T-helper 2 cell (primary cell): ENCODE measurements at regions not wholly inside any gene's neighbourhood (a gene's known extent, or its start where the extent isn't known, plus 50 kb on each side); places are given as distances from the start of the nearest gene placed in this dataset.
"Not testable (repeated sequence)": the region's sequence is repeated elsewhere in the genome, so short reads cannot be mapped to it uniquely, and the experiment has no call there.

Source experiments
- DNase-seq, 5 experiments: peaks; one replicate each; pipeline versions ENCODE4 v3.0.0 to v3.0.0-alpha.2; 2012 to 2022

DNA sequence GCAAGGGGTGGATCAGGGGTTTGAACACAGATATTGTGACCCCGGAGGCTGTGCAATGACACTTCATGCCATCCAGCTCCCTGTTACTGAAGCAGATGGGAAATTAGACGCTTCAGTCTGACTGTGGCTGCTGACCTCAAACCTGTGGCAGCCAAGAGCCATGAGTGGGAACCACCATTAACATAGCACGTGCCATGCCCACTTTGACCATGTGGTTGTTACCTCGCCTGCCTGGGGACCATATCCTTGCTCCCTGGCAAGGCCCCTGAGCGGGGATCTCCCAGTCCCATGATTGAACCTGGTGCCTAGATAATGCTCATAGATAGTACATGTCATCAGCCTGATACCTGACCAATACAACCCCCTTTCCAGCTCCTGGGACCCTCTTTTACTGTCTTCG is 68.9 kb downstream of the CYP26B1 start:
- no peak for DNase-seq

DNA sequence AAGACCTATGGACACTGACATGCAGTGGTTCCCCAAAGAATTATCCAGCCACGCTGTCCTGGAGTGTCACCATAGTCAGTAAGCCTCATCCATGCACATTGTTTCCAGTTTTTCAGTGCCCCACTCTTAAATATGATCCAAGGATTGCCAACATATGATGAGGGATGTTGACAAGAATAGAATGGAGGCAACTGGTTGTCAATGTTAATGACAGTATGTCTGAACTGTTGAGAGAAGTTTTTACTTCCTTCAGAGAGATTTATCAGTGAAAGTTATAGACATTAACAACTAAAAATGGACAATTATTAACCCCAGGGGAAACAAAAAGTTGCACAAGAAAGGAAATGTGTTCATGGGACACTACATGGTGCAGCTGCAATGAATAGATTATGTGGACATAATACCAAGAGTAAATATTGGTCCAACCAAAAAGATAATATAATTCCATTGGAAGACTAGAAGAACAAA is 69.9 kb downstream of the CYP26B1 start:
- DNase-seq = no peak

DNA sequence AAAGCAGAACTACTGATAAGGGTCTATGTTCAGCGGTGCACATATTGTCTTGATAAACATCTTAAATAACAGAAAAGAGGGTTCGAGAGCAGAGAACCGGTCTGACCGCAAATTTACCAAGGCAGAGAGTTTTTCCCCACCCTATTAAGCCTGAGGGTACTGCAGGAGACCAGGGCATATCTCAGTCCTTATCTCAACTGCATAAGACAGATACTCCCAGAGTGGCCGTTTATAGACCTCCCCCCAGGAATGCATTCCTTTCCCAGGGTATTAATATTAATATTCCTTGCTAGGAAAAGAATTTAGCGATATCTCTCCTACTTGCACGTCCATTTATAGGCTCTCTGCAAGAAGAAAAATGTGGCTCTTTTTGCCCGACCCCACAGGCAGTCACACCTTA is 74.3 kb downstream of the CYP26B1 start:
- not testable (repeated sequence) for DNase-seq

DNA sequence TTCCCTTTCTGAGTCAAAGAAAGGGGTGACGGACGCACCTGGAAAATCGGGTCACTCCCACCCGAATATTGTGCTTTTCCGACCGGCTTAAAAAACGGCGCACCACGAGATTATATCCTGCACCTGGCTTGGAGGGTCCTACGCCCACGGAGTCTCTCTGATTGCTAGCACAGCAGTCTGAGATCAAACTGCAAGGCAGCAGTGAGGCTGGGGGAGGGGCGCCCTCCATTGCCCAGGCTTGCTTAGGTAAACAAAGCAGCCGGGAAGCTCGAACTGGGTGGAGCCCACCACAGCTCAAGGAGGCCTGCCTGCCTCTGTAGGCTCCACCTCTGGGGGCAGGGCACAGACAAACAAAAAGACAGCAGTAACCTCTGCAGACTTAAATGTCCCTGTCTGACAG is 83.5 kb downstream of the CYP26B1 start:
- DNase-seq = not testable (repeated sequence)

DNA sequence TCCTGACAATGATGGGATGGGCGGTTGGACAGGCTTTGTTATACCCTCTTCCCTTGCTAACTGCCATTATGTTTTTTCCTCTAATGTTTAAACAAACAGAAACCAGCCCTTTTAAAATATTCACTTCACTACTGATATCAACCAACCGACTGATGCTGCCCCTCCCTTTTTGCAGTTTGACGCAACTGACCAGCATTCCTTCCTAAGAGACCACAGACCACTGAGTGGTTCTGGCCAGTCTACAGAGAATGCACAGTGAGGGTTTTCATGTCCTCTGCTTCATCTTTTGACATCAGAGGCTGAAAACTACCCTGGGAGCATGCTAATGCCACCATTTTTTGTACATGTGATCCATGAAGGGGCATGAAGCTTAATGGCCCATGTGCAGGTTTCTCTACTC is 85.3 kb downstream of the CYP26B1 start:
- no peak for DNase-seq

DNA sequence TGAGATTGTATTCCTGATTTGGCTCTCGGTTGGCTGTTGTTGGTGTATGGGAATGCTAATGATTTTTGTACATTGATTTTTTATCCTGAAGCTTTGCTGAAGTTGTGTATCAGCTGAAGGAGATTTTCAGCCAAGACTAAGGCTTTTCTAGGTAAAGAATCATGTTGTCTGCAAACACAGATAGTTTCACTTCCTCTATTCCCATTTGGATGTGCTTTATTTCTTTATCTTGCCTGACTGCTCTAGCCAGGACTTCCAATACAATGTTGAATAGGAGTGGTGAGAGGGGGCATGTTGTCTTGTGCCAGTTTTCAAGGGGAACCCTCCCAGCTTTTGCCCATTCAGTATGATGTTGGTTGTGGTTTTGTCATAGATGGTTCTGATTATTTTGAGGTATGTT is 90.4 kb downstream of the CYP26B1 start:
- DNase-seq = no peak

DNA sequence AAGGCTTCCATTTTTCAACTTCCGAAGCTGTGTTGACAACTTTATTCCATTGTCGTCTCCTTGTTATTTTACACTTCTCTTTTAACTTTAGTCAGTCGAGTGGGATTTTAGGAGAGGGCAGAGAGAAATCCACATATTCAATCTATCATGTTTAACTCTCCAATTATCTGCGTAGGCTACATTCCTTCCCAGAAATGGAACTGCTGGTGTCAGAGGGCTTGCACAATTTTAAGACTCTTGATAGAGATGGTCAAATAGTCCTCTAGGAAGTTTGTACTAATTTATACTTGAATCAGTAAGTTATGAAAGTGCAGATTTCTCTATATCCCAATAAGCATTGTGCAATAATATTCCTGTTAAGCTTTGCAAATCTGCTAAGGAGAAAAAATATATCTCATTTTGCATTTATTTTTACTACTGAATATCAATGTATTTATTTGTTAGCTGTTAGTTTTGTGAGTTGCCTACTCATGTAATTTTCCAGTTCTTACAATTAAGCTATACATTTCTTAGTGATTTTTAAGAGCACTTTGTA is 95.6 kb downstream of the CYP26B1 start:
- DNase-seq = no peak

DNA sequence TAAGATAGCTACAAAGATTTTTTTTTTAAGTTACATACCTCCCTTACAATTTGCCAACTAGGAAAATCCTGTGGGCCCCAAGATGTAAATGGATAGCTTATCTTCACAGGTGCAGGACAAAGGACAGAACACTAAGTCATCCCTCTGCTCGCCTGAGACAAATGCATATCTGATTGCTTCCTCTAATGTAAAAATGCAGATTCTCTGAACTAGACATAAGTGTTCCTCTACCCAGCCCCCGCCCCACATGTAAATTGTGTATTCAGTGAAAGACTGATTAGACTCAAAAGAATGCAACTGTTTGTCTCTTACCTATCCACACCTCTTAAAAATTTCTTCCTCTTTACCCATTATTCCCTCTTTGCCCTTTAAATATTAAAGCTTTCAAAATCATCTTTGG is 96.5 kb downstream of the CYP26B1 start:
- no peak for DNase-seq

DNA sequence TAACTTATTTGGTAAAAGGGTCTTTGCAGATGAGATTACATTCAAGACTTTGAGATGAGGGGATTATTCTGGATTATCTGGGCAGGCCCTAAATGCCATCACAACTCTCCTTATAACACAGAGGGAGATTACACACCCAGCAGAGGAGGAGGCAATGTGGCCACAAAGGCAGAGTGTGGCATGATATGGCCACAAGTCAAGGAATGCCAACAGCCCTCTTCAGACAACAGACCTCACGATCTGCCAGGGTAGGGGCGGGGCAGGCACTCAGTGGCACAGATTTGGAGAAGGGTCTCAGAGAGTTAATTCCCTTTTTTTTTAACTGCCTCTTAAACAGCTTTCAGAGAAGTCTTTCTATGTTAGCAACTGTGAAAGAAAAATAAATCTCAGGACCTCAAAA is 96.9 kb downstream of the CYP26B1 start:
- DNase-seq = no peak

DNA sequence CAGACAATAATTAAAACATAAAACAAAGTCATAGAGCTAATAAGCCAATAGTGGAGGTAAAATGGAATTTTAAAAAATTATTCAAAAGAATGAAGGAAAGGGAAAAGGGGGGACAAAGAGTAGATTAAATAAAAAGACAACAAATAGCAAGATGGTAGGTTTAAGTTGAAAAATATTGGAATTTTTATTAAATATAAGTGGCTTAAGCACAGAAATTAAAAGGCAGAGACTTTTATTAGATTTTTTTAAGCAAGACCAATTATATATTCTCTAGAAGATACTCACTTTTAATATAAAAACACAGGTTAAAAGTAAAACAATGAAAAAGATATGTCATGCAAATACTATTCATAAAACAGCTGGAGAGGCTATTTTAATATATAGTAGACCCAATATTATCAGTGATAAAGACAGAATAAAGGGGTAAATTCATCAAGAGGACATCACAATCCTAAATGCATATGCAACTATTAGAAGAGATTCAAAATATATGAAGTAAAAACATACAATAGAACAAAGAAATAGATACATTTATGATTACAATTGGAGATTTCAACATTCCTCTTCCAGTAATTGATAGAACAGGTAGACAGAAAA is 98.7 kb downstream of the CYP26B1 start:
- DNase-seq = no peak

DNA sequence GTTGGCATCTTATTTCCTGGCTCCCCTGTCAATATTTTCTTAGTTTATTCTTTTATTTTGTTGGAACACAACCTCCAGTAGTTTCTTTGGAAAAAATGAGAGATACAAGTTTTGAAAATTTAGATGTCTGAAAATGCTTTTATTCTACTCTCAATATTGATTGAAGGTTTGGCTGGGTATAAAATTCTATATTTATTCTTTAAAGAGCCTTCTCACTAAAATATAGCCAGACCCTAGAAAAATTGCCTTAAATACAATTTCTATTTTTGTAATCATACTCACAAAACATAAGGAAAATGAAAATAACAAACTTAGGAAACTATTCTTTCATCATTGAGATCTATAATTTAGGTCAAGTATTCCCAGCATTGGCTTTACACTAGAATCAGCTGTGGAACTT is 103.7 kb downstream of the CYP26B1 start:
- no peak for DNase-seq

DNA sequence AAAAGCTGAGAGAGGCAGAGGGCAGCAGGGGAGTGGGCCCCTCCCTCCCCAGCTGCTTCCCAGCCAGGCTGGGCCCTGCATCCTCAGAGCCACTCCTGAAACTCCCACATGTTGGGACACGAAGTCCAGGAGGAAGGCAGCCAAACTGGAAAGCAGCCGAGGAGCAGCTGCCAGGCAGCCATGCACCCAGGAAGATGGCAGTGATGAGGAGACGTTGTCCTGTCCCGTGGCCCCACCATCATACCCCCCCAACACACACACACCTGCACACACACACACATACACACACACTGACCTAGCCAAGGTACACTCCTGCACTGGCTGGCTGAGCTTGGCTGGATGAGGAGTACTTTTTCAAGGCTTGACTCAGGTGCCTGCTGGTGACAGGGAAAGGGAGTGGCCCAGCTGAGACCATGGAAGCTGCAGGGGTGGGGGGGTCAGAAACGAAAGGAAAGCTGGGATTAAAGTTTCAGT is 106.0 kb downstream of the CYP26B1 start:
- no peak for DNase-seq

DNA sequence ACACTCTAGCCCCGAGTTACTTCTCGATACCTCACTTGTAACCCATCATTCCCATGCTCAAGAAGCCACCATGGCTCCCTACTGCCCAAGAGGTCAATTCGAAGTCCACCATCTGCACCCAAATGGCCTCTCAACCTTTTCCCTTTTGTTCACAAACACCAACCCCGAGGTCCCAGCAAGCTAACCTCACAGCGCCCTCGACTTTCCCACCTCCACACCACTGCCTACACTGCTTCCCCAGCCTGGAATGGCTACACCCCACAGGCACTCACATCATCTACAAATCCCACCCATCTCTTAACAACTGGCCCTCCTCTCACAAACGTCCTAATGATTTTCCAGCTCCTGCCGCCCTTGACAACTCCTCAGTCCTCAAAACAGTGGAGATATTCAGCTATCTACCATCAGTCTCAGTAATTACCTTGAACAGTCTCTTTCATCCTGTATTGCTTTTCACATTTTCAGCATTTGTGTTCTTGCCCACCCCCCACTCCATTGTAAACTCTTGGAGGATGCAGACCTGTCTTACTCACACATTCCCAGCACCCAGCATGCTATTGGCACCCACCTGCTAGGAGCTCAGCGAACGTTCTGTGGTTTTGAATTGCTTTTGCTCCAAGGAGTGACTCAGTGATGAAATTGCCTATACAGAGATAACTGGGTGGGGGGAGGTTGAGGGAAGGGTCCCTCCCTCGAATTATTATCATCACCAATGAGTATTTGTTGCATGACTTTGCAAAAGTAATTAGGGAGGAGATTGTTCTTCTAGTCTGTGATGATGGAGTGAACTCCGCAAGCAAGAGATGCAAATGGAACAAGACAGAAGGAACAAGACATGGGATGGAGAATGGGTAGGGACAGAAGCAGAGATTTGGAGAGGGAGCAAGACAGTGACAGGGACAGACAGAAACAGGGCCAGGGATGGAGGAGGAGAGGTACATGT is 106.8 kb downstream of the CYP26B1 start:
- no peak for DNase-seq

DNA sequence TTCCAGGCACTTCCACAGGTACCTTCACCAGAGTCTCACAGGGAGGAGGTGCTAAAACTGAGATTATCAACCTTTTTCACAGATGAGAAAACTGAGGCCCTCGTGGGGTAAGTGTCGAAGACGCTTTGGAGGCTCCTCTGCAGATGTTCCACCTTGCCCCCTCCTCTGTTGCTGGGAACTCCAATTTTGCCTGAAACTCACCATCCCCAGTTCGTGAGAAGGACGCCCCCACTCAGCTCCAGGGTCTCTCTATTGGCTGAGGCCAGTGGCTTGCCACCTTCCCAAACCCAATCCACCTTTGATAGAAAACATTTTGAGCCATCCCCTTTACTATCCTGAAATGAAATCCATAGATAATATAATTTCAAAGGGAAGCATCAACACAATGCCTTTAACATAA is 109.1 kb downstream of the CYP26B1 start:
- DNase-seq = no peak

DNA sequence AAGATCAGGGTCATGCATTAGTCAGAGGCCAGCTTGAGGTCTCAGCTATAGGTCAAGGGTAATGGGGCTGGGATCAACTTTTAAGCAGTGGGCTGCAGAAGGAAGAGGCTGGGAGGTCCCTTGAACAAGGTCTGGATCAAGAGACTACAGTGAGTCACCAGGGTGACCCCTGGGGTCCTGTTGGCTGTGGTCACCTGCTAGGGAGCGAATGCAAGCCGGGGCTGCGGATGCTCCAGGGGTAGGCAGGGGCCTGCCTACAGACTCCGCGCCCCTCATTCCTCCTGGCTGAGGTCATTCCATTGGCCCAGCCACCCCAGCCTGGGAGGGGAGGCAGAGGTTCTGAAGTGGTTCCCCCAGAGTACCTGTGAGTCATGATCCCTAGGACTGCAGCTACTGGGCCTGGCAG is 110.4 kb downstream of the CYP26B1 start:
- no peak for DNase-seq

DNA sequence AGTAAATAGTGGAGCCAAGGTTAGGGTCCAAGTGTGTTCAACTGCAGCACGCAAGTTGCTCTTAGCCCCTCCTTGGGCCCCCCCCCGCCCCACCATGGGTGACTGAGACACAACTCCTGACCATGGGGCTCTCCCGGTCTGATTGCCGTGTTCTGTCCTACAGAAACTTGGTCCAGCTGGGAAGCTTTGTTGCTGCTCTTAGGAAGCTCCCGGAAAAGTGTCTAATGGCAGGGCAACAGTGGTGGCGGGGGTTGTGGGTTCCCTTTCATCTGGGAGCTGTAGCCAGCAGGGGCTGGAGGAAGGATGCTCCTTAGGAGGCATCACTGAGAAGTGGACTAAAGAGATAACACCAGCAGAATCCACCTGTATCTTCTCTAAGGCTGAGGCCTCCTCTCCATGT is 111.1 kb downstream of the CYP26B1 start:
- DNase-seq = no peak

DNA sequence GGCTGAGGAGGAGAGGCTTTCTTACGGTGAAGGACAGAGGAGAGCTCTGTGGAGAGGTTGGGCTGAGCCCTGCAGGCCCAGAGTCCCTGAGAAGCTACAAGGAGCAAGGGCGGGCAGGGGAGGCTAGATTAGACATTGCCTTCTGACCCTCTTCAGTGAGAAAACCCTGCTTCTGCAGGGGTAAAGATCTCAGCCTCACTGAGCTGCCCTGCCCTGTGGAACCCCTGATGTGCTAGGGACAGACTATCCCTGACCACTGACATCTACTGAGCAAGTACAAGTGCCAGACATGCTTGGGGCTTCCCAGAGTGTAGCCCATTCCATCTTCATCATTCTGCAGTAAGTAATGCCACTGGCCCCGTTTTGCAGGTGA is 111.5 kb downstream of the CYP26B1 start:
- DNase-seq = no peak

DNA sequence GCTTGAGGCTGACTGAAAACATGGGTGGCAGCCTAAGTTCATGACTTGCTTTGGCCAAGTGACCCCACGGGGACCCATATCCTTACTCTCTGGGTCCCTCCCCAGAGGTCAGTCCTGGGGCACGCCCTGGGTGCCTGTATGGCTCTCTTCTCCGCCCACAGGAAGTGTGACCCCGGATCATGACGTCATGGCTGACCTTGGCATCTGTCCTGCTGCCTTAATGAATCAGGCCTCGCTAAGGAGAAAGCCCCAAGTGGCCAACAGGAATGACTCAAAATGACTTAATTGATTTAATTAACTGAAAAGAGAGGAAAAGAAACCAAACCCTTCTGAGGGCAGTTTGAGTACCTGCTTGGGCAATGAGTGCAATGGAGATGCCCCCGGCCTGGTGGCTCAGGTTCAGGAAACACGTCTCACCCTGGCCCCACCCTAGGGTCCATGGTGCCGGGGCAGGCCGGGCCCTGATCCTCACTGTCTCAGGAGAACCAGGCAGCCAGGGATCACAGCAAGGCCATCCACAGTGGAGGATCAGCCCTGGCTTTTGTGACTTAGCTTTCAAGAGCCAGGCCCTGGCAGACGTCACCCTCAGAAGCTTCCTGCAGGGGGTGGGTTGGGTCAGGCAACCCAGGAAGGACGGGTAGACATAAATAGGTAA is 112.0 kb downstream of the CYP26B1 start:
- no peak for DNase-seq

DNA sequence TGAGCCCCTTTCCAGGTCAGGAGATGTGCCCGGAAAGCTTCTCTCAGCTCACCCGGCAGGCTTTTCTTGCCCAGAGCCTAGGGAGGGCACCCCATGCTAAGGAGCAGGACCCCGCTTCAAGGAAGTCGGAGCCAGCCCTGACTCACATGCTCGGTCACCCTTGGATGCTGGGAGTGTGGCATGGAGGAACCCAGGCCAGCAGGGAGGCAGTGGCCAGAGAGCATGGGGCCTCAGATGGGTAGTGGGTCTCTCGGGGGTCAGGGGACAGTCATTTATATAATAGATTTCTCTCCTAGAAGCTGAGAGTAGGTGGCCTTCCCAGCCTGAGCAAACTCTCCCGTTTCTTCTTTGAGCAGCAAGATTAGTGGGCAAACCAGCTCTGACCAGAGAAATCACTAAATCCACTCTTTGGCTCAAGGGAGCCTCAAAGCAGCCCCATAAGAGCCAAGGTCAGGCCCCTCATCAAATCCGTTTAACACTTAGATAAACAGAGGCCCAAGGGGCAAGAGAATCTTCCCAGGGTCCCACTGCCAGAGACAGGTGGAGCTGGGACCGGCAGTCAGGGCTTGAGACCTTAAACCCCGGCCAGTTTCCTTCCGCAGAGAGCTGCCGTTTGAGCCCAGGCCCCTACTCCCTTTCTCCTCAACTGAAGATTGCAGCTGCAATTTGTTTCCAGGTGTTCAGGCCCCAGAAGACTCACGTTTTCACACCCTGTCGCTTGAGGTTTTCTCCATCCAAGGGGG is 113.1 kb downstream of the CYP26B1 start:
- DNase-seq = no peak

DNA sequence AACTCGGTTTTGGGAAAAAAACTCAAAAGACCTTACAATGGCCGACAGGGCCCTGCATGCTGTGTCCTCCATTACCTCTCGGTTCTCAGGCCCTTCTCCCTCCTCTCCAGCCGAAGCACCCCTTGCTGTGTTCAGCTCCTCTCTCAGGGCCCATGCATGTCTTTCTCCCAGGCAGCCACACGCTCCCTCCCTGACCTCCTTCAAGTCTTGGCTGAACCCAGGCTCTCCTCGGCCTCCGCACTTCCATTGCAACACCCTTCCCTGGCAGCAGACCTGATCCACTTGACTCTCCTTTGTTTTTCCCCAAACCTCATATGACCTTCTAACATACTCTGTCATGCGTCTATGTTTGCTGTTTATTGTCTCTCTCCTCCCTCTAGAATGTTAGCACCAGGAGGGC is 114.0 kb downstream of the CYP26B1 start:
- no peak for DNase-seq

DNA sequence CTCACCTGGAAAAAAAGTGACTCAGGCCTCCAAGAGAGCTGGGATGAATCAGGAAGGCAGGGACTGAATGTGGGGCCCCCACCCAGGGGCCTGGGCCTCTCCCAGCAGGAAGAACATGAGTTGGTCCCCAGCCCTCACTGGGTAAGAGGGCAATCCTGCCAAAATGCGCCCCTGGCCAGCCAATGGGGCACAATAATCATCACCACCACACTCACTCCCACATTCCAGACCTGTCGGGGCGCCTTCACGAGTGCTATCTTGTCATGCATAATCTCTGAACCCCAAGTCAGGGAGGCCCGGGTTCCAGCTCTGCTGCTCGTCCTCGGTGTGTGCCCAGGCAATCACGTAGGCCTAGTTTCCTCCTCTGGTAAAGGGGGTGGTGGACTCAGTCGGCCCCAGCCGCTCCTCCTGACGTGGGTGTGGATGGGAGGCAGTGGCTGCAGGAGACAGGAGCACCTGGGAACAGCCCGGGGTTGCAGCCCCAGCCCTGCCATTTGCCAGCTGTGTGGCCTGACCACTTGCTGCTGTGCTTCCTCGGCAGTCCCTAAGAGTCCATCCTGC is 115.1 kb downstream of the CYP26B1 start:
- no peak for DNase-seq
